HUES48 (cell line): ENCODE measurements at regions not wholly inside any gene's neighbourhood (a gene's known extent, or its start where the extent isn't known, plus 50 kb on each side); places are given as distances from the start of the nearest gene placed in this dataset.

Experiments
- H3K27ac ChIP-seq: one replicate; pipeline ENCODE4 v1.7.0; 2013; ENCODE audit warnings: low read depth, low read length, inconsistent platforms
- H3K27me3 ChIP-seq: 2 replicates; pipeline ENCODE4 v1.6.1; 2013; ENCODE audit warnings: mild to moderate bottlenecking, low read length; ENCODE audit not compliant: control insufficient read depth, insufficient read depth
- H3K36me3 ChIP-seq: 2 replicates; pipeline ENCODE4 v1.6.1; 2013; ENCODE audit warnings: low read length; ENCODE audit not compliant: control insufficient read depth, insufficient read depth
- H3K4me1 ChIP-seq: 2 replicates; pipeline ENCODE4 v1.6.1; 2013; ENCODE audit warnings: mild to moderate bottlenecking, low read length; ENCODE audit not compliant: control insufficient read depth, insufficient read depth
- H3K4me3 ChIP-seq: 2 replicates; pipeline ENCODE4 v1.5.1; 2013; ENCODE audit warnings: mild to moderate bottlenecking, low read depth, low read length
- H3K9ac ChIP-seq: 2 replicates; pipeline ENCODE4 v1.6.1; 2013; ENCODE audit warnings: mild to moderate bottlenecking, low read depth, low read length, moderate library complexity
- H3K9me3 ChIP-seq: 2 replicates; pipeline ENCODE4 v1.6.1; 2013; ENCODE audit warnings: low read length; ENCODE audit not compliant: control insufficient read depth, insufficient read depth

DNA sequence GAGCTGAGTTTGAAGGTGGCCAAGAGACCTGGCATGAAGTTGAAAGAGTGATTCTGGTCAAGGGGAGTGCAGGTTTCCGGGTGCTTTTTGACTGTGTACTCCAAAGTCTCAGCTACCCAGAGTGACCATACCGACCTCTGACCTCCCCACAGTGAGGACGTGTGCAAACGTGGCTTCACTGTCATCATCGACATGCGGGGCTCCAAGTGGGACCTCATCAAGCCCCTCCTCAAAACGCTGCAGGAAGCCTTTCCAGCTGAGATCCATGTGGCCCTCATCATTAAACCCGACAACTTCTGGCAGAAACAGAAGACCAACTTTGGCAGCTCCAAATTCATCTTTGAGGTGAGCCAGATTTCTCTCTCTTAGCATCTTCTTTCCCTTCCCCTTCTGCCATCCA, 272.4 kb upstream of the ROPN1 start:
- Histone ChIP-seq H3K9ac (no peak overlapping the region), H3K27ac (no peak overlapping the region), H3K4me1 (peaks cover 16% of the 10 kb centered on the region; the same call in 1 of the 2 replicates), H3K4me3 (no peak overlapping the region), H3K9me3 (no peaks in the 10 kb centered on the region), H3K36me3 (no peaks in the 10 kb centered on the region), H3K27me3 (no peaks in the 10 kb centered on the region)

DNA sequence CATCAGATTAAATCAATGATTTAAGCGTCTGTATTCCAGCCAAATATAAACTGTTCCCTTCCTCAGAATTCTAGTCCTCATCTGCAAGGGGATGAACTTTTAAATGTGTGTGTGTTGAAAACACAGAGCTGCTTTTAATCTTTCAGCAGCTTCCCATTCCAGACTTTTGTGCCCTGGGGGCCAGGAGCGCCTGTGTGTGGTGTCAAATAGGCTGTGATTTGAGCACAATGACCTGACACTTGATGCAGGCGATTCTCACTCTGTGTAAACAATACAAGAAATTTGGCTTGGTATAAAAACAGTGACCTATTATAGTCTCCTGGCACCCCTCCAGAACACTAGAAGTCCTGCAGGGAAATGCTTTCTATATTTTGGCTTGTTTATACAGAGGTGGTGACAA, 274.6 kb upstream of the ROPN1 start:
- H3K9ac ChIP-seq, result no peak overlapping the region
- peaks cover 7% of the 10 kb centered on the region; the same call in 1 of the 2 replicates for H3K4me1 ChIP-seq
- no peaks in the 10 kb centered on the region for H3K9me3 ChIP-seq
- H3K27me3 ChIP-seq, result no peaks in the 10 kb centered on the region
- no peaks in the 10 kb centered on the region for H3K36me3 ChIP-seq
- no peak overlapping the region for H3K4me3 ChIP-seq
- H3K27ac ChIP-seq, result no peak overlapping the region

DNA sequence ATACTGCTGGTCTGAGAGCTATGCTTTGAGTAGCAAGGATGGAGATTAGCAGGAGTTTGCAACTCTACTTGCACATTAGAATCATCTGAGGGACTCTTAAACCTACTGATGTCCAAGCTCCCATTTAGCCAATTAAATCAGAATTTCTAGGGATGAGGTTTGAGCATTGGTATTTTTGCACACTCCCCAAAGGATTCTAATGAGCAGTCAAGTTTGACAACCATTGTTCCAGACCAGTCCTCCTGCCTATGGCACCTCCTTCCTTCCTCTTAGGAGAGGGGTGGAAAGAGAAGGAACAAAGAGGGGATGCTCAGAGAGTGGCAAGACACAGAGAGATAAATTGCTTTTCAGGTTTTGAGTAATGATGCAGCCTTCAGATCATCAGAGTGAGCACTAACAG, 275.5 kb upstream of the ROPN1 start:
- no peak overlapping the region for H3K9ac ChIP-seq
- no peak overlapping the region for H3K4me3 ChIP-seq
- no peaks in the 10 kb centered on the region for H3K27me3 ChIP-seq
- peaks cover 6% of the 10 kb centered on the region; the same call in 1 of the 2 replicates for H3K4me1 ChIP-seq
- no peak overlapping the region for H3K27ac ChIP-seq
- no peaks in the 10 kb centered on the region for H3K9me3 ChIP-seq
- no peaks in the 10 kb centered on the region for H3K36me3 ChIP-seq

DNA sequence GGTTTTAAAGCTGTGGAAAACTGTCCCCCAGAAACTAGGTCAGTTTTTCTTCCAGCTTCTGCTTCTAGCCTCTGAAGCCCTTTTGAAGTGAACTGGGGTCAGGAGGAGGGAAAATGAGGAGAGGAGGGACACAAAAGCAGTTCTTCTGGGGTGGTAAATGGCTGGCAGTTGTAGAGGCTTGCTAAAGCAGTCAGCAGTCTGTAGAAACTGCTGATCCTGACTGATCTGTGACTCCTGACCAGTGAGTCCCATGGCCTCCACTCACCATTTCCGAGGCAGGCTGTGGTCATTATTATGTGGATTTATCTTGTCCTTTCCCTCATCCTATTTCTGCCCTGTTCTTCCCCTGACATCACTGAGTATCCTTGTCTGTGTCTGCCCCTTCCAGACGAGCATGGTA, 276.4 kb upstream of the ROPN1 start:
- no peaks in the 10 kb centered on the region for H3K27me3 ChIP-seq
- H3K4me3 ChIP-seq, result no peak overlapping the region
- H3K4me1 ChIP-seq, result 0 out of 2 replicates have a peak, but pooled peaks cover 2% of the 10 kb centered on the region
- H3K36me3 ChIP-seq, result no peaks in the 10 kb centered on the region
- H3K9ac ChIP-seq, result no peak overlapping the region
- H3K9me3 ChIP-seq, result no peaks in the 10 kb centered on the region
- H3K27ac ChIP-seq, result no peak overlapping the region

DNA sequence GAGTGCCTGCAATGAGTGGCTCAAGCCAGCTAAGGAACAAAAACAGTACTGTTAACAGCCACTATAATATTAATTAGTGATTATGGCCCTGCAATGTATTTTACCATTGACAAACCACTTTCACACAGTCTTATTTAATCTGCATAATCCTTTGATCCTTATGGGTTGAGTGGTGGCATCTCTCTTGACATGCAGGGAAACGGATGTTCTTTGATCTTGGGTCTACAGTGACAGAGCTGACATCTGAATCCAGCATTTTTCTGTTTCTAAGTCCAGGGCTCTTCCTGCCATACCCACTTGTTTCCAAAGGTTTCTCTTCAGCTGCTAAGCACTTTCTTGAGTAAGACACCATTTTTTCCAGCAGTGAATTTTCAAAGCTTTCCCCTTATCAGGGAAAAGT, 277.7 kb upstream of the ROPN1 start:
- Histone ChIP-seq H3K36me3 (no peaks in the 10 kb centered on the region), H3K9me3 (no peaks in the 10 kb centered on the region), H3K27me3 (no peaks in the 10 kb centered on the region), H3K4me3 (no peak overlapping the region), H3K27ac (no peak overlapping the region), H3K9ac (no peak overlapping the region), H3K4me1 (no peaks in the 10 kb centered on the region)

DNA sequence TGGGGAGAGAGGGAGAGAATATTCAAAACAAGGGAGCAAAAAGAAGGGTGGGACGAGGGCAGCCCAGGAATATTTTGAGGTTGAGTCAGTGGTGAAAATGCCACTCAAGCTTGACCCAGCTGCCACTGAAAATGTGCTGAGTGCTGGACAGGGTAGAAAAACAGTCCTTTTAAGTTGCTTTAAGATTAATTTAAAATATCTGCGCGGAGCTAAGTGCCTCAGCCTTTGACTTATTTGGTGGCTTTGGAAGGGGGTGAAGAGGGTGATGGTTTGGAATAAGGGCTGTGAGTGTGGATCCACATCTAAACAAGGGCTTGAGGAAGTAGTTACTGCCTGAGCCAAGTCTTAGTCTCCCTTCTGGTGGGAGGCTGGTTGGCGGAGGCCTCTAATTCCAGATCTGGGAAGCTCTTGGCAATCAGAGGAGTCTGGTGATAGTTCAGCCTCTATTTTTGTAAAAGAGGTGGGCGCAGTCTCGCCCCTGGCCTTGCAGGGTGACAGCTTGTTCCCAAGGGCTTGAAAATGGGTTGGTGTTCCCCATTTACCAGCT, 280.8 kb upstream of the ROPN1 start:
- no peak overlapping the region for H3K9ac ChIP-seq
- H3K4me1 ChIP-seq, result no peaks in the 10 kb centered on the region

DNA sequence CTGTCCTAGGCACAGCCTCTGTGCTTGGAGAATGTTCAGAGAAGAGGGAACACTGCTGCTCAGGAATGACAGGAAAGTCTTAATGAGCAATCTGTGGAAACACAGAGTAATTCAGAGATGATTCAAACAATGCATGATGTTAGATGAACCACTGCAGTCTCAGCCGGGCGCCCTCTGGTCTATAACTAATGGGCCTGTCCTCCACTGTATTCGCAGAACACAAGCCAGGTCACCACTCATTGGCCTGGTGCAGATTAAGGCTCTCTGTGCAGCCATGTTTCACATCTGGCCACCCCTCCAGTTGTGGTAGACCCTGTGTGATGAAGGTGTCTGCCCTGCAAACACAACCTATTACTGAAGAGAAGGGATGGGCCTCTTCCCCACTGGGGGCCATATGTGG, 281.7 kb upstream of the ROPN1 start:
- Histone ChIP-seq H3K36me3 (no peaks in the 10 kb centered on the region), H3K4me1 (no peaks in the 10 kb centered on the region), H3K27me3 (no peaks in the 10 kb centered on the region), H3K4me3 (no peak overlapping the region), H3K9ac (no peak overlapping the region), H3K9me3 (no peaks in the 10 kb centered on the region), H3K27ac (no peak overlapping the region)

More for the DNA sequence above, 280.8 kb upstream of the ROPN1 start:
- no peak overlapping the region for H3K27ac ChIP-seq
- H3K36me3 ChIP-seq, result no peaks in the 10 kb centered on the region
- no peaks in the 10 kb centered on the region for H3K9me3 ChIP-seq
- no peaks in the 10 kb centered on the region for H3K27me3 ChIP-seq
- H3K4me3 ChIP-seq, result no peak overlapping the region

DNA sequence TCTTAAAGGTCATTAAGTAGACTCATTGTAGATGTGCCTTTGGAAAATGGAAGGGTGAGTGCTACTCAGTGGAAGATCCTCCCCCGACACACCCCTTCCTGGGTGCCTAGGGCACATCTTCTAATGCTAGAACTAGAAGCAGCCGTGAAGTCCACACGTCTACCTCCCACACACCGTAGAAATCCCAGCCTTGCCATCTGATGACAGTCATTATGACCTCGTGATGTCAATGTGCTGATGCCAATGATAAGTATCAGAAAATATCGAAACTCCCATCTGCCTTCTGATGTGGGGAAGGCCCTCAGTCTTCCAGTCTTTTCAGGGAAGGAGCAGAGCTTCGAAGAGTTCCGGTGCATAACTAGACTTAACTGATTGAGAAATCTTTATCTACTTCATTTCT, 282.1 kb upstream of the ROPN1 start:
- no peaks in the 10 kb centered on the region for H3K36me3 ChIP-seq
- H3K9me3 ChIP-seq, result no peaks in the 10 kb centered on the region
- H3K27ac ChIP-seq, result no peak overlapping the region
- no peaks in the 10 kb centered on the region for H3K4me1 ChIP-seq
- no peak overlapping the region for H3K9ac ChIP-seq
- no peaks in the 10 kb centered on the region for H3K27me3 ChIP-seq
- no peak overlapping the region for H3K4me3 ChIP-seq

DNA sequence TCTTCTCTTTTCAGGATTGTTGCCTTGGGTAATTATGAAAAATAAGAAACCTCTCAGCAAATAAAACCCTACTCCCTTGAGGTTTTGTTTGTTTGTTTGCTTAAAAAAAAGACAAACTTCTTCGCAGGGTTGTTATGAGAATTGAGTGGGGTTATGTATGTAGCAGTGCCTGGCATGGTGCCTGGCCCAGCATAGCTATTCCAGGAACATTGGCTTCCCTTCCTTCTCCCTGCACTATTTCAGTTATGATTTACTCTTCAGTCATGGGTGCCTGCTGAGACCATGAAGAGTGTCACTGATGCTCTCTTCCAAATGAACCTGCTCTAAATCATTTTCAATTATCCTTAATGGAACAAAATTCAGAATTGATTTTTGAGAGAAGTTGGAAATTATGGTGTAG, 283.5 kb upstream of the ROPN1 start:
- Histone ChIP-seq H3K9me3 (no peaks in the 10 kb centered on the region), H3K27ac (no peak overlapping the region), H3K4me1 (no peaks in the 10 kb centered on the region), H3K4me3 (no peak overlapping the region), H3K36me3 (no peaks in the 10 kb centered on the region), H3K9ac (no peak overlapping the region), H3K27me3 (no peaks in the 10 kb centered on the region)

DNA sequence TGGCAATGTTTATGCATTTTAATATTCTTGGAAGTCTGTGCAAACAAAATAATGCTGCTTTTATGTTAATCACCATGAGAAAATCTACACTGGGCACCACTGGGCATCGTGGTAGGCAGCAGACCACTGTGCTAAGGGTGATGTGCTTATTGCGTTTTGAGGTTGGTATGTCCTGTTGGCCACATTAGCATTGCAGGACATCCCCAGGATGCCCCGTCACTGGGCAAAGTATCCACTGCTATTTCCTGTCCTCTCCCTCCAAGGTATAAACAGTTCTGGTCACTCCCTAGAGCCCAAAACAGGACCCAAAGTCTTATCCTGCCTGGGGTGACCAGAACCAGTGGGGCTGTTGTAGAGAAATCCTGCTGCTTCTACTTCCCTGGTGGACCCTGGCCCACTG, 284.2 kb upstream of the ROPN1 start:
- no peak overlapping the region for H3K4me3 ChIP-seq
- no peaks in the 10 kb centered on the region for H3K4me1 ChIP-seq
- H3K36me3 ChIP-seq, result no peaks in the 10 kb centered on the region
- H3K9ac ChIP-seq, result no peak overlapping the region
- no peaks in the 10 kb centered on the region for H3K27me3 ChIP-seq
- H3K9me3 ChIP-seq, result no peaks in the 10 kb centered on the region
- H3K27ac ChIP-seq, result no peak overlapping the region

DNA sequence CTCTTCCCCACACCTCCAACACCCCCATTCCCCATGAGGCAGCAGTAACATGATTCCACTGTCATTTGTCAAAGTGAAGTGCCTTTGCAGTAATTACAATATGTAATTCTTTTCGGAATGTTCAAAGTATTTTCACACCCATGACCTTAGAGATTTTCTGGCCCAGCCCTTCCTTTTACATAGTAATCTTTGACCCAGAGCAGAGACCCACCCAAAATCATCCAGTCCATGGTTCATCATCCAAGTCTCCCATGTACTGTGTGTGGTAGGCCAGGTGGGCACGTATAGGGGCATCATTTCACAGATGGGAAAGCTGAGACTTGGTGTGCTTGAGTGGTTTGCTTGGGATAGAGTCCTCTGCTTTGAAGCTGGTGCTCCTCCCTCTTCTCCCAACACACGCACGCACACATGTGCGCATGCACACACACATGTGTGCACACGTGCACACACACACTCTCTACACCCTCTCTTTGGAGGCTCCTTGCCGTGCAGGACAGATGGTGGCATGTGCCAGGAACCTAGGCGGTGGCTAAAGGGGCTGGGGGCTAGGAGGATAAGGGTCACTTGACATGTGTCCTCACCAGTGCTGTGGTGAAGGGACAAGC, 284.7 kb upstream of the ROPN1 start:
- H3K4me3 ChIP-seq, result no peak overlapping the region
- H3K27me3 ChIP-seq, result no peaks in the 10 kb centered on the region
- no peaks in the 10 kb centered on the region for H3K4me1 ChIP-seq
- no peak overlapping the region for H3K9ac ChIP-seq
- no peaks in the 10 kb centered on the region for H3K9me3 ChIP-seq
- no peak overlapping the region for H3K27ac ChIP-seq
- no peaks in the 10 kb centered on the region for H3K36me3 ChIP-seq
